ENCODE measurements at regions not wholly inside any gene's neighbourhood (a gene's known extent, or its start where the extent isn't known, plus 50 kb on each side); places are given as distances from the start of the nearest gene placed in this dataset.

DNA sequence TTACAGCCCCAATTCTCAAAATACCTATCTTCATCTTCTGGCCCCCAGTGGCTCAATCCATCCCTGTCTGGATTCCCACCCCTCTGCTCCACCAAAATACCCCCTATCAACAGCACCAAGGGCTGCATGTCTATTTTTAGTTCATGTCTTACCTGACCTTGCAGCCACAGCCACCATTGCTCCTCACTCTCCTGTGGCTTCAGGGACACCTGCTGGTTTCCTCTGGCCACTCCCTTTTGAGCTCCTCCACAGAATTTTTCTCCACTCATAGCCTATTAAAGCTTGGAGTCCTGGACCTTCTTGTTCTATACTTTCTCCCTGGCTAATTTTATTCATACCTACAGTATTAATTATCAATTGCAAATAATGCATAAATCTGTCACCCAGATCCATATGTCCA, 125.3 kb upstream of the NGF start:
- TF ChIP-seq CTCF (IDR thresholded peaks at IDR 0.05) (no peak), EZH2 (IDR thresholded peaks at IDR 0.05) (no peak), EZH2phosphoT487 (IDR thresholded peaks at IDR 0.05) (no peak)
